Prostate gland (tissue), 2 donors: ENCODE measurements at regions not wholly inside any gene's neighbourhood (a gene's known extent, or its start where the extent isn't known, plus 50 kb on each side); places are given as distances from the start of the nearest gene placed in this dataset.

ENCODE experiments used
- POLR2A ChIP-seq: fragments of 450-650 bp; IDR thresholded peaks from one replicate; pipeline ENCODE4 v1.6.1; 2016; ENCODE audit warnings: antibody characterized with exemption, mild to moderate bottlenecking
- TF ChIP-seq, protein P1 (sequence below), 4 experiments: fragments of 200-600 bp in 2 of 4; fragments of 450-650 bp in 2 of 4; sonication (generic) in 2 of 4; IDR thresholded peaks; 1 replicate in 3 of 4; 2 replicates in 1 of 4; pipeline ENCODE4 v1.5.1; 2016 to 2019; ENCODE audit warnings: antibody characterized with exemption in 4 of 4, mild to moderate bottlenecking in 2 of 4, moderate library complexity in 2 of 4

DNA sequence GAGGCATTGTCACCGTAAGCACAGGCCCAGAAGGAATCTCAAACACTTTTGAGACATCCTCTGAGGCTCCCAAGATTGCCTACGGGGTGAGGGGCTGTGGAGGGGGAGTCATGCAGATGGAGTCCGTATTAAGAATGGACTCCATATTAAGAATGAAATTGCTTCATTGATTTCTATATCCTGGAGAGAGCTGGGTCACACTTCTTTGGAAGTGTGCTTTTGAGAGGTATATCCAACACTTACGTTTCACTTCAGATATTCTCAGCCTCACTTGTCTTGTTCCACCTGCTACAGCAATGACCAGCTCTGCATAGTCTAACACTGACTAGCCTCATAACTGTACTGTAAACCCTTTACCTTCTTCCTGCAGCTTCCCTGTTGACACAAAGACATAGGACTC is 62.6 kb upstream of the ARHGAP5 start:
- no peak for TF ChIP-seq POLR2A
- TF ChIP-seq, protein P1, sequence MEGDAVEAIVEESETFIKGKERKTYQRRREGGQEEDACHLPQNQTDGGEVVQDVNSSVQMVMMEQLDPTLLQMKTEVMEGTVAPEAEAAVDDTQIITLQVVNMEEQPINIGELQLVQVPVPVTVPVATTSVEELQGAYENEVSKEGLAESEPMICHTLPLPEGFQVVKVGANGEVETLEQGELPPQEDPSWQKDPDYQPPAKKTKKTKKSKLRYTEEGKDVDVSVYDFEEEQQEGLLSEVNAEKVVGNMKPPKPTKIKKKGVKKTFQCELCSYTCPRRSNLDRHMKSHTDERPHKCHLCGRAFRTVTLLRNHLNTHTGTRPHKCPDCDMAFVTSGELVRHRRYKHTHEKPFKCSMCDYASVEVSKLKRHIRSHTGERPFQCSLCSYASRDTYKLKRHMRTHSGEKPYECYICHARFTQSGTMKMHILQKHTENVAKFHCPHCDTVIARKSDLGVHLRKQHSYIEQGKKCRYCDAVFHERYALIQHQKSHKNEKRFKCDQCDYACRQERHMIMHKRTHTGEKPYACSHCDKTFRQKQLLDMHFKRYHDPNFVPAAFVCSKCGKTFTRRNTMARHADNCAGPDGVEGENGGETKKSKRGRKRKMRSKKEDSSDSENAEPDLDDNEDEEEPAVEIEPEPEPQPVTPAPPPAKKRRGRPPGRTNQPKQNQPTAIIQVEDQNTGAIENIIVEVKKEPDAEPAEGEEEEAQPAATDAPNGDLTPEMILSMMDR (IDR thresholded peaks at IDR 0.05) = no peak
